ENCODE measurements at regions not wholly inside any gene's neighbourhood (a gene's known extent, or its start where the extent isn't known, plus 50 kb on each side); places are given as distances from the start of the nearest gene placed in this dataset.
"Not testable (repeated sequence)": the region's sequence is repeated elsewhere in the genome, so short reads cannot be mapped to it uniquely, and the experiment has no call there.

DNA sequence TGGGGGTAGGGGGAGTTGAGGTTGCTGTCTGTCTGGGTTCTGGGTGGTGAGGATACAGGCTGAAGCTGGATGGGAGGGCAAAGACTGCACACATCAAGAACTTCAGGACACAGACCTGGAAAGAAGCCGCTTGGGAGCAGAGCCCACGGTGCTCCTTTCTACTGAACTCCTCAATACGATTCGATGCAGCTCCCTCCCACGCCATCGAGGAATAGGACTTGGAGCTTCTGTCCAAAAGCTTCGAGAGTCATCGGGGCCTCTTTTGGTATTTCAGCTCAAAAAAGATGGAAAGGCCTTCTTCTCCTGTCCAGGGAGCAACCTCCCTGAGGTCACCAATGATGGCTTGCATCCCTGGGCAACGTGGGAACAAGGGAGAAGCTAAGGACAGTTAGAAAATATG is 407.1 kb upstream of the MGMT start:
- no peak for DNase-seq

DNA sequence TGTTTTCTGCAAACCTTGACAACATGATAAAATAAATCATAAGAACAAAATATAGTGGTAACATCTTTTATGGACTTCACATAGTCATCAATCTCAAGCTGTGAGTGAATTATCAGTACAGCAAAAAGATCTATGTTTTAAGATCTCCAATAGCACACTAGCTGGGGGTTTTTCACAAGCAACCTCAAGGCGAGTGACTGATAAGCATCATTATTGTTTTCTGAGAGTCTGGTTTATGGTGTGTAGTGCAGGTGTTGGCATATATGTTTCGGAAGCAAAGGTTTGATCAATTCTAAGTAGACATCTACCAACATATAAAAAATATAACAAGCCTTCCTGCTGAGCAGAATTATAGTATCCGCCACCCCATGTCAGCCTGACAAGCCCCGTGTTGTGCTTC is 403.8 kb upstream of the MGMT start:
- DNase-seq: no peak

DNA sequence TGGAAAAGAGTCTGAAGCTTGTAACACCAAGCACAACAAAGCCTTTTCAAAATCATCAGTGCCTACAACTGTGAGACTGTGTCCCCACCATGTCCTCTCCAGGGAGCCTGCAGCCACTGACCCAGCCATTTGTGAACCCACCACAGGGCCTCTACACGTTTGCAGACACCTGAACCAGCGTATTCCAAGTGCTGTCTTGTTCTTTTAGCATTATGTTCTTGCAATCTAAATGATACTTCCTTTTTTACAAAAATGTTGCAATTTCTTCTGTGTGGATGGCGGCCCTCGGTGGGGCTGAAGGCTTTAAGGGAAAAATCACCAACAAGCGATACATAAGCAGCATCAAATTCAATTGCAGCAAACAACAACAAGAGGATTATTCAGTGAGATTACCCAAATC is 403.2 kb upstream of the MGMT start:
- no peak for DNase-seq

DNA sequence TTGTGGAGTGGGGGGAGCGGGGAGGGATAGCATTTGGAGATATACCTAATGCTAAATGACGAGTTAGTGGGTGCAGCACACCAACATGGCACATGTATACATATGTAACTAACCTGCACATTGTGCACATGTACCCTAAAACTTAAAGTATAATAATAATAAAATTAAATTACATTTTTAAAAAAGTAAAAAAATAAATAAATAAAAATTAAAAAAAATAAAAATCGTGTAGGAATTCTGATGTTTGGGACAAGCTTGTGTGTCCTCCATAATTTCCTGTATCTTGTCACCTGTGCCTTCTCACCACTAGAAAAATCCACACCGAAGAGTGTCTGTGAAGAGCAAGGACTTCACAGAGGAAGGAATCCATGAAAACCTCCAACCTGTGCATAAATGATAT is 400.5 kb upstream of the MGMT start:
- not testable (repeated sequence) for DNase-seq

DNA sequence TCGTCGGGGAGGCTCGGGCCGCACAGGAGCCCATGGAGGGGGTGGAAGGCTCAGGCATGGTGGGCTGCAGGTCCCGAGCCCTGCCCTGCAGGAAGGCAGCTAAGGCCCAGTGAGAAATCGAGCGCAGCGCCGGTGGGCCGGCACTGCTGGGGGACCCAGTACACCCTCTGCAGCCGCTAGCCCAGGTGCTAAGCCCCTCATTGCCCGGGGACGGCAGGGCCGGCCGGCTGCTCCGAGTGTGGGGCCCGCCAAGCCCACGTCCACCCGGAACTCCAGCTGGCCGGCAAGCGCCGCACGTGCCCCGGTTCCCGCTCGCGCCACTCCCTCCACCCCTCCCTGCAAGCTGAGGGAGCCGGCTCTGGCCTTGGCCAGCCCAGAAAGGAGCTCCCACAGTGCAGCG is 395.6 kb upstream of the MGMT start:
- not testable (repeated sequence) for DNase-seq

DNA sequence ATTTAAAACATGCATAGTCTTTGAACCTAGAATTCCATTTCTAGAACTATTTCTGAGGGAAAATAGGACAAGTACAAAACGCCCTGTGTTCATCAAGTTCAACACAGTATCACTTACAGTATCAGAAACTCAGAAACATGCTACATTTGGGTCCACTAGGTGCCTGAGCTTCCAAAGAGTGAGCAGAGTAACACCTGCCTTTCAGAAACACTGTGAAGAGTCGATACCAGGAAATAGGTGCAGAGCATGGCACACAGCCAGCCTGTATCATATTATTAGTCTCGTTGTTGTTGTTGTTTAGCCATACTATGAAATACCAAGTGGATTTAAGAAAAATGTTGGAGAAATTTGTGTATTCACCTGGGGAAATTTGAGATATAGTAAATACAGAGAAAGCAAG is 392.1 kb upstream of the MGMT start:
- no peak for DNase-seq

DNA sequence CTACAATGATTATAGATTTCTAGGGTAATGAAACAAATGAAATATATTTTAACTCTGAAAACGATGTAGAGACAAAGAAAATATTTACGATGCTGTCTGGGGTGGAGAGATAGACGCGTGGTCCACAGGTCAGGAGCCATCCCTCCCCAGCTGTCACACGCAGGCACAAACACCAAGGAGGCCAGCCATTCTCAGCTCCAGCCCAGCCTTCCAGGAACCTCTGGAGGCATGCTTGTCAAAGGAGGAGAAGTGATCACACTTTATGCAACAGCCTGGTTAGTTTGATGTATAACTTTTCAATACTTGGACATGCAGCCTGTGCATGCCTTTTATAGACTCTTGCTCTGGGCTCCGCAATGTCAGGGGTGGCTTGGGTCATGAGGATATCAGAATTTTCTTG is 391.5 kb upstream of the MGMT start:
- no peak for DNase-seq

DNA sequence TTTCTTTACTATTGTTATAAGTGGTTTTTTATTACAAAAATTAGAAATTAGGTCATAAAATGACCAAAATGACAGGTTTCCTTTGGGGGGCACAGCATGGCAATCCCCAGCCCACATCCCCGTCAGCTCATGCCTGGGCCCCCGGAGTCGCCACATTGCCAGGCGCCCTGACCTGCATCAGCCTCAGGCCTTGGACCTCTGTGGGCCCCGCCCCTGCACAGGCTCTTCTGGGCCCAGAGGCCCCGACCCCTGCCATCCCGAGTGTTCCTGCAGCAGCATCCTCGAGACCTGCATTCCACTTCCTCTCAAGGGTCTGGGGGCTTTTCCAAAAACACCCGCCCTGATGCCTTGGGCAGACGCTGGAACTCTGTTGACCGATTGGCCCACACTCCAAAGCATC is 391.1 kb upstream of the MGMT start:
- no peak for DNase-seq

DNA sequence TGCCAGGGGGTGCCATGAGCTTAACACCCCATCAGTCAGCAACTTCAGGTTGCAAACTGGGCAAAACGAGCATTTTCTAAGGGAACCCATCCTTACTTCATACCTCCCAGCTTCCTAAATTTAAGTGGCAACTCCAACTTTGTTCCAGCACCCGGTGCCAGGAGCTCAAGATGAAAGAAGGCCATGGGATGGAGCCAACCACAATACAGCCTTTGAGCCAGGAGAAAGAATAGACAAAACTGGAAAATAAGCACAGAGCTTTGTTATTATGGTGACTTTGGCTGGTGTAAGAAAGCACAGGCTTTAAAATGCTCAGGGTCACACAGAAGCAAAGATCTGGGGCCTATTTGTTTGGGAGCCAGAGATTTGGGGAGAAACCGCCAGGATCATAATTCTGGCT is 388.7 kb upstream of the MGMT start:
- DNase-seq: no peak

DNA sequence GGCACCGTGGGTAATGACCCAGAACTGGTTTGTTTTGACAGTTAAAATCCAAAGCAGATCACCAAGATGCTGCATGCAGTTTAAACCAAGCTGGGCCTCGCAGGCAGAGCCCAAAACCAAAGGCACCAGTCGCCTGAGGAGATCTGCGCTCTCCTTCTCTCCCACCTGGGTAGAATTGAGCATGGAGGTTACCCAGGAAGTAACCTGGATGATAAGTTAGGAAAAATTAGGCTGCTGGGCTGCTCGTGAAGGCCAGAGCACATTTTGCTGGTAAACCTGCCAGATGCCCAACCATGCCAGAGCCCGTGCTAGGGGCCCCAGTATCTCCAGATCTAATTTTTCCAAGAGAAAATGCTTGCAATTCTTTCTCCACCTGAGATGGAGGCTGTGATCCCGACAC is 388.3 kb upstream of the MGMT start:
- DNase-seq: no peak

DNA sequence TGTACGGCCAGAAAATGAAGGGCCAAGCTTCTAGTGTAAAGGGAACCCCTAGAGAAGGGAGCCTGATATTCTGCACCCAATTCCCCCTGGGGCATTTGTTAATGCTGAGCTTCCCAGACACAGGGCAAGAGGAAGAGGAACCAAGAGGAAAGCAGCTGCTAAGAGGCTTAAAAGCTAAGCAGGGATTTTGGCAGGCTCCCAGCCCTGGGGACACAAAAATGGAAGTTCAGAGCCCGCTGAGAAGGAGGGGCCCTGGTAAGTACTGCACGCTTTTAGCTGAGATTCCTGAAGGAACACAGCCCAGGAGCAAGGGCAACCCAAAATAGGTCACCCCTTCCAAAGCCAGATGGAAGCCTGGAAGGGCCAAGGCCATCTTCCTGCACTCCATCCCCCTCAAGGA is 387.3 kb upstream of the MGMT start:
- DNase-seq: no peak

DNA sequence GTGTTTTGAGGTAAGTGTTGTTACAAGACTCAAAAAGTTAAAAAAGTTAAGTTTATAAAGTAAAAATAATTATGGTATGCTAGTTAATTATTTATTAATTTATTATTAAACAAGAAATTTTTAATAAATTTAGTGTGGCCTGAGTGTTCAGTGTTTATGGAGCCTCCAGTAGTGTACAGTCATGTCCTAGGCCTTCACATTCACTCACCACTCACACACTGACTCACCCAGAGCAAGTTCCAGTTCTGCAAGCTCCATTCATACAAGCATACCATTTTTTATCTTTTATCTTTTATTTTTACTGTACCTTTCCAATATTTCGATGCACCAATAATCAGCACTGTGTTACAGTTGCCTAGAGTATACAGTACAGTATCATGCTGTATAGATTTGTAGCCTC is 381.2 kb upstream of the MGMT start:
- no peak for DNase-seq

DNA sequence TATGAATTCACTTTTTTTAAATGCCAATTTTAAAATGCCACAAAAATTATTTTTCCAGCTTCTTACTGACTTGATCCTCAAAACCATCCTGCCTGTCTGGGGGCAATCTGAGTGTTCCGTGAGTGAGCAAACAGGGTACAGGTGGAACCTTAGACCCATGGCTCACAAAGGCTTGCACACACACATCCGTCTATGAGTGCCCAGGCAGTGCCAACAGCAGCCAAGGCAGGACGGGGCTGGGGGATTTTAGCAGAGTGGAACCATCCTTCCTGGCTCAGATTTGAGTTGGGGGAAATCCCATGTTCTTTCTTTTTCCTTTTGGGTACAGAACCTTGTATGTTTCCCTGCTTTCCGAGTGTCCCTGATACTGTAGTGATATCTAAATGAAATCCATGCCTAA is 377.7 kb upstream of the MGMT start:
- DNase-seq: no peak

DNA sequence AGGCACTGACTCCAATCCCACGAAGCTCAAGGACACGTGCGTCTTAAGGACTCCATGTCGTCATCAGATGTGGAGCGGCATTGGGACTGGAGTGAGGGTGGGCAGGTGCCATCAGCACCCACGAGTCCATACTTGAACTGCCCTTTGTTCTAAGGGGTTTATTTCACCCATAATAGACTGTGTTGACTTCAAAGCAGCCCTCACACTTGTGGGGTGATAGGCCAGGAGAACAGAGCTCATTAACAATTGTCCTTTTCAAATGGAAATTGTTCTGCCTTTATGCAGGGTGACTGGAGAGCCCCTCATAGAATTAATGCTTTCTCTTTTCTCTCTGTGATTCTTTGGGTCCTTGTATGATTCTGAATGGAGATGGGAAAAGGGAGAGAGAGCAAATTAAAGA is 376.9 kb upstream of the MGMT start:
- no peak for DNase-seq

DNA sequence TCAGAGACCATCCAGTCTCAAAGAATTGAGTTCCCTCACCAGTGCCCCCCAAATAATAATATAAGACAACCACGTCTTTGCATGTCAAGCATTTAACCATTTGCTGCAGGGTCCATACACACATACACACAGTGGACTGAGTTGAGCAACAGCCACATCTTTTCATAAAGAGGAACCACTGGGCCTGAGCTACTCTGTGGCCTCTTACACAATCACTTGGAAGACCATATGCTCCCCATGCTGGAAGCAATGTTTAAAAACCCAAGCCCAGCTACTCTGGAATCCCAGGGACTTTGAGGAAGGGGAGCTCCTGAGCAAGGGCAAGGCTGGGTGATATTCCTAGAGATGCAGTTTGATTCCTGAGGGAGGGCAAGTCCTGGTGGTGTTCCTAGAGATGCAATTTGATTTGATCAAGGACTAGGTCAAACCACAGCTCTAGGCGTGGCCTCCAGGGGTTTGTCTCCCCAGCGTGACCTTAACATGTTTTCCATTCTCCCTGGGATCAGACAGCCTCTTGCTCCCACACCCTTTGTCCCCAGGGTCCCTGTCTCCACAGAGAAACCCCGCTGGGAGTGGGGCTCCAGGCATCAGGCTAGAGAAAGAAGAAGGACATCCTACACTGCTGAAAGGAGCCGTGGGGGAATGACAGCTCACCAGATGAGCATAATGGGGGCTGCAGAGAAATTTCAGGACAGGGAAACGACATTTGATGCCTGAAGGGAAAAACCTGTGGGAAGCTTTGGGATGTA is 376.2 kb upstream of the MGMT start:
- no peak for DNase-seq

DNA sequence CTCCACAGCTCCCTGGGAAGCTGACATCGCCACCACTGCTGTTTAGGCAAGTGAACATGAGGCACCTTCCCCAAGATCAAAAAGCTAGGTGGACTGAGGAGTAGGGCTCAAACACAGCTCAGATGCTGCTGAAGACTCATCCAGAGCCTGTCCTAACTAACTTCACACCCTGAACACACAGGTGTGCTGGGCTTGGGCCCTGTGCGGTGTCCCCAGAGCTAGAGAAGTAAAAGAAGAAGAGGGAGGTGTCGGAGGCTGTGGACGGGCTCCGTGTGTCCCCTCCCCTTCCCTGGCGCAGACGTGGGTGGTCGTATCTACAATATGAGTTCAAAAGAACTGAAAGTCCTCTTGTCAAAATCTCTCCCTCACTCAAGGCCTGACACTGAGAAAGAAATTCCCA is 373.4 kb upstream of the MGMT start:
- DNase-seq: no peak

DNA sequence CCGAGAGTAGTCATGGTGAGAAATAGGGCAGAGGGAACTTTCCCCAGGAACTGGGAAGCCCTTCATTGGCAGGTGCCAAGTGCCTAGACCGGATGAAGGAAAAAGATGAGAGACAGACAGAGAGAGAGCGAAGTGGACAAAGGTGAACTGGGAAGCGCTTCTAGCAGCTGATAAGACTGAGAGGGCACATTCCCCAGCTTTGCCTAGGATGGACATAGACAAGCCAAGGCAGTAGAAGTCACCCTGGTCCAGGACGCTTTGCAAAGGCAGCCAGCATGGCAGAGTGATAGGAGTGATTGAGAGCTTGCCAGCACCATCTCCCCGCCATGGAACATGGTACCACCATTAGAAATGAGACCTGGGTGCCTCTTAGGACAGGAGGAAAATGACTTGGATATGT is 372.8 kb upstream of the MGMT start:
- no peak for DNase-seq

DNA sequence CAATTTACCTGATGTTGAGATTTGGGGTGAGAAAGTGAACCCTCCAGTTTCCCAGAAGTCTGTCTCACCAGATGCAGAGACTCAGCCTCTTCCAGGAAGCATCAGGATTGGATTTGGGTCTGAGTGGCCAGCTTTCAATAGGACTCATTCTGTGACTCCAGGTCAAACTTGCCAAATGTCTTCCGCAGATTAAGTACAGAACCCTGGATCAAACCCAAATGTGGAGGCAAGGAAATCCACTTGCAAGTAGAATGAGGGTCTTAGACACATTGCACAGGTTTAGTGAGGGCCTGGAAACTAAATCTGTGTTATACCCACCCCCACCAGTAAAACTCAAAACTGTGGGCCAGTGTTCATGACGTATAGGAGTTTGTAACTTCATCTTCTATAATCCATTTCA is 372.2 kb upstream of the MGMT start:
- DNase-seq: no peak

DNA sequence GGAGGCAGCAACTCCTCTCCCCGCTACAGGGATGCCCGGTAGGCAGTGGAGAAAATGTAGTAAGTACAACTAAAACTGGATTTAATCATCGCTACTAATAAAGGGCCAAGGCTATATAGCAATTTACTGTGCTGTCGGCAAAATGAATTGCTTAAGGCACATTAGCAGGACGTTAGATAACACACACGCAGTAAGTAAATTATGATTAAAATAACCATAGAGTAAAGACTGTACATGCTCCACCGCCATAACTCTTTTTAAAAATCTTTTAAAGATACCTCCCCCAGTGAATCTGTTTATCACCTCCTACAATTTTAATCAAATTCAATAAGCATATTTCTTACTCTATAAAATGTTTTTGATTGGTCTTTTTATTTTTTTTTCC is 371.4 kb upstream of the MGMT start:
- no peak for DNase-seq

DNA sequence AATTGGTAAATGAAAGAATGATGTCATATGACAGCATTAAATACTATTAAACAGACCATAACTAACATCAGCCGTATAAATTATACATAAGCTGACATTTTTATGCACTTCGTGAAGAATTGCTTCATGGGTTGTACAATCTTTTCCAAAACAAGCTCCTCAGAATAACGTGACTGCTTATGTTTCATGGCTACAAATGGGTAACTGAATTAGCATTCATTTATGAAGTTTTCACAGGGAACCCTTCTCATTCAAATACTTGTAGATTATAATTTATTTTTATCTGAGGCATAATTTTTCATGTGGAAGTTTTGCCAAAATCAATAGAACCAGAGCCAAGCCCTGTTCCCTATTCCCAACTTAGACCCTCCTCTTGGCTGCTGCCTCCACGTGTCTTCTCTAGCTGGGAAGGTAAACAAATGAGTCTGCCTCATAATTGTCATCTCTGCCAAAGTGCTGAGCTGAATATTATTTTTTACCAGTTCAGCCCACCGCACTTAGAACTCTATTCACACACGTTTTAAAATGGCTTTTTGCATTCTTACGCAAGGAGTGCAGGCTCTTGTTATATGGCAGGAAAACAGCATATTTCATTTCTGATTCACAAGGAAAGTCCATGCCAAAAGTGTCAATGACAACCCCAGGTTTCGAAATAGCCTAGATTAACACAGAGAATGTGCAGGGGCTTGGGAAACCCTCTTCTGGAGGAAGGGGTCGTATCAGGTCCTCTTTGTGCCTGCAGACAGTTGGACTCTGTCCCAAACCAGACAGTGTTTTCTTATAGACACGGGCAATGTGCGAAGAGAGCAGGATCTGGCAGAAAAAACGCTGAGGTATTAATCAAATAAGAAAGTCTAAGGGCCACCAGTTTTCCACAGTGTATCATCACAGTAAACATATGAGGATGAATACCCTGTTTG is 370.7 kb upstream of the MGMT start:
- DNase-seq: no peak

DNA sequence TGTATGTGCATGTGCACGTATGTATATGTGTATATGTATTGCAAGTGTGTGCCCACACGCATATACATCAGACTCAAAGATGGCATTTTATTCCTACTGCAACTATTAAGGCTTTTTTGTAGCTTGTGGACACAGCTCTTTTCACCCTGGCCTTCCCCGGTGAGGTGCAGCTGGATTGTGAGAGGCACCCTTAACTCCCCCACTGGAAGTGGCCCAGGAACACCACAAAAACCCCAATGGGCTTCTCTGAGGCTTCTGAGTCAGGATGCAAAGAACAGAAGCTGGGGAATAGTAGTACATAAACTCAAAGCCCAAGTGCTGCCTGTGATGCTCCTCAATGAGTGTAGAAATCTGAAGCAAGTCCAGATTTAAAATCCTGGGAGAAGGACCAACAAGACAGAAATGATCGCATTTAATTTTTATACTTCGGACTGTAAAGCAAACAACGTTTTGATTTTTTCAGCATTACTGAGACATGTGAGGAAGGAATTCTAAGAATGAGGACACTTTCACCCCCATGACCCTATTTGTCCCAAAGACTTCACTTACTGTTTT is 369.2 kb upstream of the MGMT start:
- DNase-seq: no peak

DNA sequence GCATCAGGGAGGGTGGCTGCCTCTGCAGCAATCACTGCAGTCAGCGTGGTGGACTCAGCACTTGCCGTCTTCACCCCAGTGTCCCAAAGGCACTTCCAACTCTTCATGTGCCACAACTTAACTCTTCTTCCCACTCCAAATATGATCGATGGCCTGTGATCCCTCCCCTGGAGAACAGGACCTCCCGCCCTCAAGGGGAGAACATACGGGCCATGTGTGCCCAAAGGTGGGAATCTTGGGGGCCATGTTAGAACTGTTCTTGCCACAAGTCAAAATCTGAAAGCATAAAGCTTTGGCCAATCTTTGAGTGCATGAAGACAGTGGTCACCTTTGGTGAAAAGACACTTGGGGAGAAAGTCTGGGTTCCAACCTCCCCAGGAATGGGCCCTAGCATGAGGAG is 368.5 kb upstream of the MGMT start:
- DNase-seq: no peak

DNA sequence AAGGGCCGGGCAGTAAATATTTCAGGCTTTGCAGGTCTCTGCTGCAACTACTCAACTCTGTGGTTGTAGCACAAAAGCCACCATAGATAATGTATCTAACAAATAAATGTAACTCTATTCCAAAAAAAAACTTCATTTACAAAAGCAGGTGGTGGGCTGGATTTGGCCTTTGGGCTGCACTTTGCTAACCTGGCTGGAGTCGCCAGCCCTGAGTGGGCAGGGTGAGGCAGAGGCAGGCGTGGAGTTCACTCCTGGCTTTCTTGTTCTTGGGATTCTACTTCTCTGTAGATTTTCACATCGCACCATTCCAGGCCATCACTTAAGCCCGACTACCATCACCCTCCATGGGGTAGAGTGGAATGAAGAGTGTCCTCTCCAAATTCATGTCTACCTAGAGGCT is 367.6 kb upstream of the MGMT start:
- DNase-seq: no peak

DNA sequence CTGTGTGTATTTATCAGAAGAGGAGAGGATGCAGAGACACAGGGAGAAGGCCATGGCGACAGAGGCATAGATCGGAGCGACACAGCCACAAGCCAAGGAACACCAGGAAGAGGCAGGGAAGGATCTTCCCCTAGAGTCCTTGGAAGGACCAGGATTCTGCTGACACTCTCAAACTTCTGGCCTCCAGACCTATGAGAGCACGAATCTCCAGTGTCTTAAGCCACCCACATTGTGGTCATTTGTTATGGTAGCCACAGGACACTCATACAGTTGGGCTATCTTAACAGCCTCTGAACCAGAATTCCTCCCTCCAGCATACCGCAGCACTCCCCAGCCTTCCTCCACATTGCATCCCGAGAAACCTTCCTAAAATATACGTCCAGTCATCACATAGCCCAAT is 367.0 kb upstream of the MGMT start:
- no peak for DNase-seq

All from stimulated activated CD4-positive, alpha-beta T cell treated with anti-CD3 and anti-CD28 coated beads, Interleukin-4, amount 100 ng/mL, for 1 hour (primary cell).